ENCODE measurements at regions not wholly inside any gene's neighbourhood (a gene's known extent, or its start where the extent isn't known, plus 50 kb on each side); places are given as distances from the start of the nearest gene placed in this dataset.

DNA sequence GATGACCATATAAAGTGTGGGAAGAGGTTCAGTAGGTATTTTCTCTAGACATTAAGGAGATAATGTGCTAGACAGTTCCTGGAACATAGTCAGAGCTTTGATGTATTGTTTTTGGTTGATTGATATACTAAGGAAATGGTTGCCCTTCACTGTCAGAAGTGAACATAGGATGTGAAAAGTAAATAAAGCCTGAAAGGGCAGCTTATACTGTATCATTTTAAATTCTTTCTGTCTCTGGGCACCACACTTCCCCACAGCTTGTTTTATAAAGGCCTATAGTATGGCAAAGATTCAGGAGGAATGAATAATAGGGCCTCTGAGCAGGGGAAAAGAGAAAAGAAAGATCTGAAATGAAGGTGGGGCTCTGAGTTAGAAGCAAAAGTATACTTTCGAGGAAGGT, 72.7 kb upstream of the ITPRID2 start:
- TF ChIP-seq, protein P1, sequence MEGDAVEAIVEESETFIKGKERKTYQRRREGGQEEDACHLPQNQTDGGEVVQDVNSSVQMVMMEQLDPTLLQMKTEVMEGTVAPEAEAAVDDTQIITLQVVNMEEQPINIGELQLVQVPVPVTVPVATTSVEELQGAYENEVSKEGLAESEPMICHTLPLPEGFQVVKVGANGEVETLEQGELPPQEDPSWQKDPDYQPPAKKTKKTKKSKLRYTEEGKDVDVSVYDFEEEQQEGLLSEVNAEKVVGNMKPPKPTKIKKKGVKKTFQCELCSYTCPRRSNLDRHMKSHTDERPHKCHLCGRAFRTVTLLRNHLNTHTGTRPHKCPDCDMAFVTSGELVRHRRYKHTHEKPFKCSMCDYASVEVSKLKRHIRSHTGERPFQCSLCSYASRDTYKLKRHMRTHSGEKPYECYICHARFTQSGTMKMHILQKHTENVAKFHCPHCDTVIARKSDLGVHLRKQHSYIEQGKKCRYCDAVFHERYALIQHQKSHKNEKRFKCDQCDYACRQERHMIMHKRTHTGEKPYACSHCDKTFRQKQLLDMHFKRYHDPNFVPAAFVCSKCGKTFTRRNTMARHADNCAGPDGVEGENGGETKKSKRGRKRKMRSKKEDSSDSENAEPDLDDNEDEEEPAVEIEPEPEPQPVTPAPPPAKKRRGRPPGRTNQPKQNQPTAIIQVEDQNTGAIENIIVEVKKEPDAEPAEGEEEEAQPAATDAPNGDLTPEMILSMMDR (IDR thresholded peaks at IDR 0.05; ENCODE audit: low read length), result no peak
- TF ChIP-seq EZH2phosphoT487 (IDR thresholded peaks at IDR 0.05; ENCODE audit: low read length) (no peak), EZH2 (optimal IDR thresholded peaks at IDR 0.05; ENCODE audit: low read depth, low read length) (no peak)
